ENCODE measurements at regions not wholly inside any gene's neighbourhood (a gene's known extent, or its start where the extent isn't known, plus 50 kb on each side); places are given as distances from the start of the nearest gene placed in this dataset.

DNA sequence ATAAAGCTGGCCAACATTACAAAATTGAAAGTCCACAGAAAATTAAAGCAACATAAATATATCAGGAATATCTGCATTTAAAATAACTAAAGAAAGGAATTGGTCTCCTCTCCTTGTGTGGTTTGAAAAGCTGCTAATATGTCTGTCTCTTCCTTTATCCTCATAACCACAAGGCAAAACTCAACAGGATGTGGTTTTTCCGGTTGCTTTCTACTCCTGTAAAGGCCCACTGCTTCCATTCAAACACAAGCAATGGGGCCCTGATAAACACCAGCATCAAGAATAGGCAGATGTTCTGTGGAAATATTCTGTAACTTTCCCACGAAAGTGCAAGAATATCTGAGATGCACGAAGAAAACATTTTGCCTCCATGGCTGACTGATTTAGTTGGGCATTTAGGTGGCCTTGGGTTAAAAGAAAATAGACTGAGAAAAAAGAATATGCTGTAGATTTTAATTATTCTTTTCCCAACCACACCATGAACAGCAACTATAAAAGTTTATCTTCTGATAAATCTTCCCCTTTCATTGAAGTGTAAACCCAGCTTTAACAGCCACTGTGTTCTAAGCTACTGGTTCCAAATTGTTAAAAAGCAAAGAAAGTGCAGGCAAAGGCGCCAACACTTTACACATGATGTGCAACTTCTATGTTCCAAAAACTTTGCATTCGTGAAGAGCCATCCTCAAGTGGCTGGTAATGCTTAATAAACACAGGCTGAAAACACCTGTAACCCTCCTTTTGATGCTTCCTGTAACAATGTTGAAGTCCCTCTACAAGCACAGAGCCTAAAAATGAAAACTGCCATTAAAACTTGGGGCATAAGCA lies 50.5 kb upstream of the NDST3 start:
- H3K4me2 ChIP-seq, result no peak overlapping the region
- ATAC-seq, result no peak
- H3K27ac ChIP-seq, result no peak overlapping the region
- no peak for FAIRE-seq
- H3K4me3 ChIP-seq, result no peak overlapping the region
- POLR2A ChIA-PET, result no interaction called here
- CTCF ChIA-PET, result no interaction called here
- no peak for DNase-seq (ENCODE audit: low read depth in 1 of 2, low spot score in 1 of 2)
- no peaks in the 10 kb centered on the region for H3K9me3 ChIP-seq
- whole genome bisulfite sequencing (ENCODE audit: missing lambda C conversion rate), result 6% methylated on average over 5 of the region's 5 CpGs
- no peak for TF ChIP-seq HOXB13 (CRISPR knock-in tag; IDR thresholded peaks at IDR 0.05; ENCODE audit: low read depth)
- no peaks in the 10 kb centered on the region for H3K4me1 ChIP-seq

DNA sequence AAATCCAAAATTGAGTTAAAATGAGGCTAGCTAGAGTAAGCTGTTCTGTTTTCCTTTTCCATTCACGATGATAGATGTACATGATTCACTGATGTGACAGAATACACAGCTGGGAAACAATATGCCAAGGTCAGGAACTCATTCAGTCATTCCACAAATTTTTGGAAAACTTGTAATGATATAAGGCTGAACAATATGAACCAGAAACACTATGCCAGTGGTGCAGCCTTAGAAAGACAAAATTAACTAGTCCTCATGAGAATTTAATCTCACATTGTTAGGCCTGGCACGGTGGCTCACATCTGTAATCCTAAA lies 50.0 kb upstream of the NDST3 start:
- ATAC-seq, result no peak
- H3K4me1 ChIP-seq, result no peaks in the 10 kb centered on the region
- TF ChIP-seq CEBPB (IDR thresholded peaks at IDR 0.05) (no peak), POLR2AphosphoS2 (conservative IDR thresholded peaks at IDR 0.05; ENCODE audit: low read length) (no peak), EP300 (IDR thresholded peaks at IDR 0.05) (no peak), GATA3 (IDR thresholded peaks at IDR 0.05; ENCODE audit: borderline replicate concordance) (no peak), ZC3H11A (IDR thresholded peaks at IDR 0.05) (no peak), HOXB5 (CRISPR knock-in tag; IDR thresholded peaks at IDR 0.05) (no peak), ZFP36 (IDR thresholded peaks at IDR 0.05; ENCODE audit: borderline replicate concordance, partially characterized antibody) (no peak), RNF2 (IDR thresholded peaks at IDR 0.05; ENCODE audit: borderline replicate concordance, low read depth) (no peak), FOSL2 (IDR thresholded peaks at IDR 0.05) (no peak), FOSL2 (CRISPR knock-in tag; IDR thresholded peaks at IDR 0.05) (no peak), EHMT2 (IDR thresholded peaks at IDR 0.05; ENCODE audit: low read depth) (no peak), RARB (CRISPR knock-in tag; IDR thresholded peaks at IDR 0.05) (no peak), ESRRA (IDR thresholded peaks at IDR 0.05; ENCODE audit: borderline replicate concordance, low read length) (no peak)
- TF ChIP-seq, protein P1, sequence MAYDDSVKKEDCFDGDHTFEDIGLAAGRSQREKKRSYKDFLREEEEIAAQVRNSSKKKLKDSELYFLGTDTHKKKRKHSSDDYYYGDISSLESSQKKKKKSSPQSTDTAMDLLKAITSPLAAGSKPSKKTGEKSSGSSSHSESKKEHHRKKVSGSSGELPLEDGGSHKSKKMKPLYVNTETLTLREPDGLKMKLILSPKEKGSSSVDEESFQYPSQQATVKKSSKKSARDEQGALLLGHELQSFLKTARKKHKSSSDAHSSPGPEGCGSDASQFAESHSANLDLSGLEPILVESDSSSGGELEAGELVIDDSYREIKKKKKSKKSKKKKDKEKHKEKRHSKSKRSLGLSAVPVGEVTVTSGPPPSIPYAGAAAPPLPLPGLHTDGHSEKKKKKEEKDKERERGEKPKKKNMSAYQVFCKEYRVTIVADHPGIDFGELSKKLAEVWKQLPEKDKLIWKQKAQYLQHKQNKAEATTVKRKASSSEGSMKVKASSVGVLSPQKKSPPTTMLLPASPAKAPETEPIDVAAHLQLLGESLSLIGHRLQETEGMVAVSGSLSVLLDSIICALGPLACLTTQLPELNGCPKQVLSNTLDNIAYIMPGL (CRISPR knock-in tag; IDR thresholded peaks at IDR 0.05; ENCODE audit: borderline replicate concordance), result no peak
- TF ChIP-seq, protein P2, sequence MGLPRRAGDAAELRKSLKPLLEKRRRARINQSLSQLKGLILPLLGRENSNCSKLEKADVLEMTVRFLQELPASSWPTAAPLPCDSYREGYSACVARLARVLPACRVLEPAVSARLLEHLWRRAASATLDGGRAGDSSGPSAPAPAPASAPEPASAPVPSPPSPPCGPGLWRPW (IDR thresholded peaks at IDR 0.05), result no peak
- FAIRE-seq, result no peak
- DNase-seq (ENCODE audit: low read depth in 1 of 2, low spot score in 1 of 2), result no peak
- H3K27ac ChIP-seq, result no peak overlapping the region
- ChIA-PET POLR2A (no interaction called here), CTCF (no interaction called here)
- 5% methylated on average over 2 of the region's 2 CpGs for WGBS (ENCODE audit: missing lambda C conversion rate)
- H3K4me3 ChIP-seq, result no peak overlapping the region
- H3K4me2 ChIP-seq, result no peak overlapping the region
- H3K9me3 ChIP-seq, result no peaks in the 10 kb centered on the region

Small RNA genes in the stretch of these regions (small RNA-seq; reads per million reads assigned to genes)
- gene AC107399.1, result 0 reads per million in 6 experiments

All from A549 (cell line).